GM12878 (cell line): ENCODE measurements at regions not wholly inside any gene's neighbourhood (a gene's known extent, or its start where the extent isn't known, plus 50 kb on each side); places are given as distances from the start of the nearest gene placed in this dataset.

Experiments
- ATAC-seq: fragments of 200-7000 bp; cut with Tn5 transposase; 3 replicates; pipeline ENCODE4 v1.9.1; 2020; ENCODE audit warnings: mild to moderate bottlenecking, moderate library complexity
- BruUV-seq: library from RNA; stranded (reverse); fragments of 400-500 nt; replicated peaks from 2 replicates; lab custom pipeline; 2021; lab: Mats Ljungman, UMichigan
- CTCF ChIA-PET: fragments of 300-600 bp; sonication (Branson Sonifier 250); formaldehyde crosslinking; extraction: SDS; loops from one replicate; lab custom pipeline; 2021; ENCODE audit warnings: inconsistent platforms; lab: Yijun Ruan, JAX
- POLR2A ChIA-PET: fragments of 350-600 bp; formaldehyde crosslinking; extraction: SDS; loops from one replicate; lab custom pipeline; 2021; ENCODE audit warnings: inconsistent platforms; lab: Charles Lee
- RAD21 ChIA-PET: fragments of 300-600 bp; sonication (Branson Sonifier 250); formaldehyde crosslinking; loops from one replicate; lab custom pipeline; 2023; ENCODE audit warnings: antibody characterized with exemption; ENCODE audit not compliant: unreplicated experiment; lab: Charles Lee
- SMC1A ChIA-PET: fragments of 300-600 bp; sonication (Branson Sonifier 250); formaldehyde crosslinking; loops from one replicate; lab custom pipeline; 2023; ENCODE audit not compliant: unreplicated experiment, uncharacterized antibody; lab: Charles Lee
- DNase-seq: peaks from one replicate; pipeline ENCODE4 v3.0.0-alpha.2; 2011; ENCODE audit warnings: low read depth, low spot score
- FAIRE-seq: peaks from 3 replicates; lab custom pipeline; 2011; peaks lifted over from hg19 to GRCh38; lab: Jason Lieb, UNC
- H2AFZ ChIP-seq: 2 replicates; pipeline ENCODE4 v1.6.0; 2011; ENCODE audit warnings: low read depth, low read length, control low read depth; ENCODE audit not compliant: control insufficient read depth
- H3K27ac ChIP-seq: 2 replicates; pipeline ENCODE4 v1.5.1; 2011; ENCODE audit warnings: control low read depth; ENCODE audit not compliant: control insufficient read depth, insufficient read depth
- H3K27me3 ChIP-seq, 2 experiments: replicated peaks in 1 of 2; 2 replicates each; pipeline versions ENCODE4 v1.6.0 to v1.6.1; 2011; ENCODE audit warnings: low read length in 1 of 2; ENCODE audit not compliant: control insufficient read depth in 2 of 2, insufficient read depth in 2 of 2
- H3K36me3 ChIP-seq, 2 experiments: 2 replicates each; pipeline ENCODE4 v1.5.1; 2011; ENCODE audit warnings: low read length in 1 of 2; ENCODE audit not compliant: control insufficient read depth in 2 of 2, insufficient read depth in 2 of 2
- H3K4me1 ChIP-seq: 2 replicates; pipeline ENCODE4 v1.6.1; 2011; ENCODE audit warnings: mild to moderate bottlenecking, low read length, moderate library complexity, mixed read lengths; ENCODE audit not compliant: control insufficient read depth, insufficient read depth
- H3K4me2 ChIP-seq: 2 replicates; pipeline ENCODE4 v1.6.0; 2011; ENCODE audit warnings: control low read depth; ENCODE audit not compliant: control insufficient read depth, insufficient read depth
- H3K4me3 ChIP-seq: fragments of 200-600 bp; sonication (generic); 2 replicates; pipeline ENCODE4 v1.5.1; 2016
- H3K79me2 ChIP-seq: 2 replicates; pipeline ENCODE4 v1.6.0; 2011; ENCODE audit warnings: low read length; ENCODE audit not compliant: control insufficient read depth, insufficient read depth
- H3K9ac ChIP-seq: 2 replicates; pipeline ENCODE4 v1.8.0; 2011; ENCODE audit warnings: low read length, control low read depth, mixed read lengths; ENCODE audit not compliant: control insufficient read depth, insufficient read depth
- H3K9me3 ChIP-seq: replicated peaks from 3 replicates; pipeline ENCODE4 v1.5.1; 2011; ENCODE audit warnings: mild to moderate bottlenecking, low read length; ENCODE audit not compliant: control insufficient read depth, insufficient read depth
- H4K20me1 ChIP-seq: 2 replicates; pipeline ENCODE4 v1.6.0; 2011; ENCODE audit not compliant: control insufficient read depth, insufficient read depth
- ASH2L ChIP-seq: fragments of 300-600, 200-600 bp; sonication (generic); IDR thresholded peaks from 2 replicates; pipeline ENCODE4 v1.6.1; 2017; ENCODE audit warnings: low read depth, mild to moderate bottlenecking, borderline replicate concordance
- CBFB ChIP-seq: IDR thresholded peaks from 2 replicates; pipeline ENCODE4 v1.6.1; 2016; ENCODE audit warnings: antibody characterized with exemption, low read depth
- HCFC1 ChIP-seq: fragments of 150-350 bp; IDR thresholded peaks from 2 replicates; pipeline ENCODE4 v1.6.1; 2014; ENCODE audit warnings: low read length
- KAT2A ChIP-seq: conservative IDR thresholded peaks from 2 replicates; pipeline ENCODE4 v1.6.1; 2011; ENCODE audit warnings: low read depth, low read length; ENCODE audit not compliant: control insufficient read depth
- KDM1A ChIP-seq: fragments of 200-600 bp; sonication (generic); IDR thresholded peaks from 2 replicates; pipeline ENCODE4 v1.6.1; 2016; ENCODE audit warnings: borderline replicate concordance
- NR2C2 ChIP-seq: IDR thresholded peaks from 2 replicates; pipeline ENCODE4 v1.6.1; 2011; ENCODE audit warnings: borderline replicate concordance, low read depth; ENCODE audit not compliant: control insufficient read depth, insufficient read length
- PML ChIP-seq: IDR thresholded peaks from 2 replicates; pipeline ENCODE4 v1.6.1; 2012; ENCODE audit warnings: low read length, inconsistent platforms
- SIN3A ChIP-seq: IDR thresholded peaks from 2 replicates; pipeline ENCODE4 v1.6.1; 2012; ENCODE audit warnings: low read depth, low read length, improper control_type of control experiment
- SPI1 ChIP-seq: IDR thresholded peaks from 2 replicates; pipeline ENCODE4 v1.6.1; 2011; ENCODE audit warnings: low read depth, mild to moderate bottlenecking, low read length, moderate library complexity, borderline replicate concordance; ENCODE audit not compliant: insufficient read depth
- SUZ12 ChIP-seq: fragments of 200-600 bp; sonication (generic); IDR thresholded peaks from one replicate; pipeline ENCODE4 v1.6.1; 2018; ENCODE audit warnings: antibody characterized with exemption, mild to moderate bottlenecking; ENCODE audit not compliant: unreplicated experiment
- TBL1XR1 ChIP-seq: IDR thresholded peaks from 2 replicates; pipeline ENCODE4 v1.6.1; 2012; ENCODE audit warnings: low read depth, low read length, improper control_type of control experiment
- WRNIP1 ChIP-seq: IDR thresholded peaks from 2 replicates; pipeline ENCODE4 v1.6.1; 2011; ENCODE audit warnings: low read depth, low read length, improper control_type of control experiment, borderline replicate concordance
- YY1 ChIP-seq: IDR thresholded peaks from 2 replicates; pipeline ENCODE4 v1.6.1; 2011; ENCODE audit warnings: low read depth, mild to moderate bottlenecking, low read length
- WGBS: methylation state at CpG from one replicate; pipeline ENCODE4 v1.1.6; 2016; ENCODE audit warnings: low lambda C conversion rate; ENCODE audit not compliant: insufficient replicate concordance, insufficient coverage; ENCODE audit errors: missing lambda C conversion rate; 5-methylcytosine and 5-hydroxymethylcytosine counted together
- in situ Hi-C: fragments of 300-500 bp; cut with MboI; formaldehyde crosslinking; loops from 9 replicates; pipeline ENCODE4 v1.14.3; 2018; ENCODE audit warnings: mixed read lengths
- intact Hi-C: fragments of 100-400 bp; cut with micrococcal nuclease; formaldehyde crosslinking; loops from one replicate; pipeline ENCODE4 v1.14.2; 2022; ENCODE audit not compliant: unreplicated experiment
- TF ChIP-seq, protein P1 (sequence below): fragments of 450-650 bp; formaldehyde crosslinking; IDR thresholded peaks from 2 replicates; pipeline ENCODE4 v1.5.0; 2022; ENCODE audit warnings: mild to moderate bottlenecking, missing genetic modification characterization
- TF ChIP-seq, protein P2 (sequence below): fragments of 150-350 bp; IDR thresholded peaks from 2 replicates; pipeline ENCODE4 v1.6.1; 2016; ENCODE audit warnings: low read depth, low read length

DNA sequence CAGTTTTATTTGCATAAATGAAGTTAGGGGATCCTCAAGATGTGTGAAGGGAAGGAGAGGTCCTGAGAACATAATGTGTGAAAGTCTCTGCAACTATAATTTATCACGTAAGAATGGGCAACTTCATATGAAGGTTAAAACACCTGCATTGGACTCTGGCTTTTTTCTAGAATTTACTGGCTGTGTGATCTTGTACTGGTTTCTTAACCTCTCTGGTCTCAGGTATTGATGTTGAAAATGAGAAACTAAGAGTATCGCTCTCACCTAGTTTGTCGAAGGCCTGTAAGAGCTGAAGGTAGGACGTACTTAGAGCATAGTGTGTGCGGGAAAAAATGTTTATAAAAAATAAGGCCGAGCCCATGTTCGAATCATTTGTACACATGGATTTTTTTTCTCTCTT is 280.5 kb downstream of the ICE1 start:
- Histone ChIP-seq H3K4me1 (no peaks in the 10 kb centered on the region), H3K79me2 (no peaks in the 10 kb centered on the region), H3K27me3 (no peaks in the 10 kb centered on the region), H3K36me3 (no peaks in the 10 kb centered on the region), H3K9me3 (no peaks in the 10 kb centered on the region; the same call in 2 of the 3 replicates), H2AFZ (no peak overlapping the region), H3K27ac (no peak overlapping the region), H3K4me2 (no peak overlapping the region), H3K4me3 (no peak overlapping the region), H3K9ac (no peak overlapping the region), H4K20me1 (no peaks in the 10 kb centered on the region)
- in situ Hi-C loops (no loop called here), intact Hi-C loops (no loop called here)
- ATAC-seq = no peak
- ChIA-PET RAD21 (no interaction called here), SMC1A (interaction anchor here (1.0 kb wide), 1 partner anchor 111 kb away, joined by 4 read pairs; no protein-coding TSS in a partner anchor), POLR2A (no interaction called here), CTCF (no interaction called here)
- 83% methylated on average over 7 of the region's 7 CpGs for WGBS
- BruUV-seq = no TSS peak
- no peak for FAIRE-seq
- no peak for TF ChIP-seq WRNIP1
- no peak for TF ChIP-seq SPI1
- TF ChIP-seq YY1 = no peak
- no peak for TF ChIP-seq TBL1XR1
- TF ChIP-seq NR2C2 = no peak
- no peak for TF ChIP-seq SUZ12
- TF ChIP-seq, protein P1, sequence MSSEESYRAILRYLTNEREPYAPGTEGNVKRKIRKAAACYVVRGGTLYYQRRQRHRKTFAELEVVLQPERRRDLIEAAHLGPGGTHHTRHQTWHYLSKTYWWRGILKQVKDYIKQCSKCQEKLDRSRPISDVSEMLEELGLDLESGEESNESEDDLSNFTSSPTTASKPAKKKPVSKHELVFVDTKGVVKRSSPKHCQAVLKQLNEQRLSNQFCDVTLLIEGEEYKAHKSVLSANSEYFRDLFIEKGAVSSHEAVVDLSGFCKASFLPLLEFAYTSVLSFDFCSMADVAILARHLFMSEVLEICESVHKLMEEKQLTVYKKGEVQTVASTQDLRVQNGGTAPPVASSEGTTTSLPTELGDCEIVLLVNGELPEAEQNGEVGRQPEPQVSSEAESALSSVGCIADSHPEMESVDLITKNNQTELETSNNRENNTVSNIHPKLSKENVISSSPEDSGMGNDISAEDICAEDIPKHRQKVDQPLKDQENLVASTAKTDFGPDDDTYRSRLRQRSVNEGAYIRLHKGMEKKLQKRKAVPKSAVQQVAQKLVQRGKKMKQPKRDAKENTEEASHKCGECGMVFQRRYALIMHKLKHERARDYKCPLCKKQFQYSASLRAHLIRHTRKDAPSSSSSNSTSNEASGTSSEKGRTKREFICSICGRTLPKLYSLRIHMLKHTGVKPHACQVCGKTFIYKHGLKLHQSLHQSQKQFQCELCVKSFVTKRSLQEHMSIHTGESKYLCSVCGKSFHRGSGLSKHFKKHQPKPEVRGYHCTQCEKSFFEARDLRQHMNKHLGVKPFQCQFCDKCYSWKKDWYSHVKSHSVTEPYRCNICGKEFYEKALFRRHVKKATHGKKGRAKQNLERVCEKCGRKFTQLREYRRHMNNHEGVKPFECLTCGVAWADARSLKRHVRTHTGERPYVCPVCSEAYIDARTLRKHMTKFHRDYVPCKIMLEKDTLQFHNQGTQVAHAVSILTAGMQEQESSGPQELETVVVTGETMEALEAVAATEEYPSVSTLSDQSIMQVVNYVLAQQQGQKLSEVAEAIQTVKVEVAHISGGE (CRISPR knock-in tag) = no peak
- no peak for TF ChIP-seq HCFC1
- no peak for TF ChIP-seq CBFB
- no peak for TF ChIP-seq SIN3A
- no peak for TF ChIP-seq KDM1A
- TF ChIP-seq ASH2L = no peak
- TF ChIP-seq KAT2A = no peak
- TF ChIP-seq PML = no peak
- TF ChIP-seq, protein P2, sequence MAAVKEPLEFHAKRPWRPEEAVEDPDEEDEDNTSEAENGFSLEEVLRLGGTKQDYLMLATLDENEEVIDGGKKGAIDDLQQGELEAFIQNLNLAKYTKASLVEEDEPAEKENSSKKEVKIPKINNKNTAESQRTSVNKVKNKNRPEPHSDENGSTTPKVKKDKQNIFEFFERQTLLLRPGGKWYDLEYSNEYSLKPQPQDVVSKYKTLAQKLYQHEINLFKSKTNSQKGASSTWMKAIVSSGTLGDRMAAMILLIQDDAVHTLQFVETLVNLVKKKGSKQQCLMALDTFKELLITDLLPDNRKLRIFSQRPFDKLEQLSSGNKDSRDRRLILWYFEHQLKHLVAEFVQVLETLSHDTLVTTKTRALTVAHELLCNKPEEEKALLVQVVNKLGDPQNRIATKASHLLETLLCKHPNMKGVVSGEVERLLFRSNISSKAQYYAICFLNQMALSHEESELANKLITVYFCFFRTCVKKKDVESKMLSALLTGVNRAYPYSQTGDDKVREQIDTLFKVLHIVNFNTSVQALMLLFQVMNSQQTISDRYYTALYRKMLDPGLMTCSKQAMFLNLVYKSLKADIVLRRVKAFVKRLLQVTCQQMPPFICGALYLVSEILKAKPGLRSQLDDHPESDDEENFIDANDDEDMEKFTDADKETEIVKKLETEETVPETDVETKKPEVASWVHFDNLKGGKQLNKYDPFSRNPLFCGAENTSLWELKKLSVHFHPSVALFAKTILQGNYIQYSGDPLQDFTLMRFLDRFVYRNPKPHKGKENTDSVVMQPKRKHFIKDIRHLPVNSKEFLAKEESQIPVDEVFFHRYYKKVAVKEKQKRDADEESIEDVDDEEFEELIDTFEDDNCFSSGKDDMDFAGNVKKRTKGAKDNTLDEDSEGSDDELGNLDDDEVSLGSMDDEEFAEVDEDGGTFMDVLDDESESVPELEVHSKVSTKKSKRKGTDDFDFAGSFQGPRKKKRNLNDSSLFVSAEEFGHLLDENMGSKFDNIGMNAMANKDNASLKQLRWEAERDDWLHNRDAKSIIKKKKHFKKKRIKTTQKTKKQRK = no peak
- DNase-seq = no peak
